ENCODE measurements at regions not wholly inside any gene's neighbourhood (a gene's known extent, or its start where the extent isn't known, plus 50 kb on each side); places are given as distances from the start of the nearest gene placed in this dataset.

DNA sequence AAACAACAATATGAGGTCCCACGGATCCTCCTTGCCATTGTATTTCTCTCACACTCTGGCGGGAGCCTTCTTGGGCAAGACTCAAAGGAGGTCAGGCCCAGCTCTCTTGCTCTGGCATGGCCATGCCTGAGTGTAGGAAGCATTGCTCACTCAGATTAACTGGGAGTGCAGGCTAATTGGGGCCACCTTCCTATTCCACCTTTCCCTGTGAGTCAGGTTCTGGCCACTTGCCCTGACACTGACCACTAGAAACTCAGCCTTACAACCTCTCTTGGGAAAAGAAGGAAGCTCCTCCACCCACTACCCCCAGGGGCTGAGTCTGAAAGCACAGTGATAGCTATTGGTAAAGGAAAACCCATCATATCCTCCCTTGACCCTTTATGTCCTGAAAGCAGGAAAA lies 121.8 kb upstream of the NTM start:
- H3K4me3 Mint-ChIP-seq, result no peak overlapping the region
- no peaks in the 10 kb centered on the region for H3K36me3 Mint-ChIP-seq
- H3K4me1 Mint-ChIP-seq, result no peaks in the 10 kb centered on the region
- no peak overlapping the region for H3K27ac Mint-ChIP-seq
- peaks cover 17% of the 10 kb centered on the region for H3K27me3 Mint-ChIP-seq
- no peaks in the 10 kb centered on the region for H3K9me3 Mint-ChIP-seq

DNA sequence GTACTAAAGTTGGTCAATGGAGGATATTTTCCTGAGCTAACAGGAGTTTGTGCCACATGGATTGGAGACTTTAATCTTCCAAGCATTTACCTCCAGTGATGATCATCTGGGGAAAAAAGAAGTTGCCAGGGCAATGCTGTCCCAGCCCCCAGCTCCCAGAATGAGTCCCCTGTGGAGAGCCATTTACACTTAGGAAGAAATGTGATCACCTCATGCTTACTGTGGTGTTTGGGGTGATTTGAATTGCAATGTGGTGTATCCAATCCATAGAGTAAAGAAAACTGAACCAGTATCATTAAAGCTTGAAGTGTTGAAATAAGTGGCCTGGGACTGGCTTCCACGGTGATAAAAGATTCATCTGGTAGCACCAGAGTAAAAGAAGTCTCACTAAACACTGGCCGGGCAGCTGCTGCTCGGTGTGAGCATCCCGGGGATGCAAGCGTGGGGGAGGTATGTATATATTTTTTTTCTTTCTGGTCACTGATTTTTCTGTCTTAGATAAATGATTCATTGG lies 117.2 kb upstream of the NTM start:
- Mint-ChIP-seq H3K4me1 (no peaks in the 10 kb centered on the region), H3K36me3 (no peaks in the 10 kb centered on the region), H3K27ac (no peak overlapping the region), H3K27me3 (peaks cover 9% of the 10 kb centered on the region), H3K4me3 (no peak overlapping the region), H3K9me3 (no peaks in the 10 kb centered on the region)

DNA sequence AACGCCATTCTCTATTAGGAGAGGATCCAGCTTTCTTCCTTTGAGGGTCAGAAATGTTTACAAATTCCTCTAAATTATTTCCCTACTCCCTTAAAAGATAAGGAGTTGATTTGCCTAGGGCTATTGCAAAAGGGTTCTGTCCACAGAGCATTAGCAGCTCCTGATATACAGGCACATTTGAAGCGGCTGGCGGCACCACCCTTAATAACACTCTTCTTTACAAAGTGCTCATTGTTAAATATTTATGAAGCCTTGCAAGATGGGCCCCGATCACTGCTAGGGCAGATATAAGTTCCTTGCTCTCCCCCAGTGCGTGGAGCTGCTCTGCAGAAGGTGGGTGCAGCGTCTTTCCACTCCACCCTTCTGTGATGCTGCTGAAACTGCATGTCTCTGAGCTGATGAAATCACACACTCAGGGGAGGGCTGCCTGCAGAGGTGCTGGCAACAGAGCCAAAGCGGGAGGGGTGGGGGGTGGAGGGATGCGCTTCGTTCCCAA lies 116.7 kb upstream of the NTM start:
- no peaks in the 10 kb centered on the region for H3K4me1 Mint-ChIP-seq
- no peaks in the 10 kb centered on the region for H3K9me3 Mint-ChIP-seq
- no peak overlapping the region for H3K4me3 Mint-ChIP-seq

DNA sequence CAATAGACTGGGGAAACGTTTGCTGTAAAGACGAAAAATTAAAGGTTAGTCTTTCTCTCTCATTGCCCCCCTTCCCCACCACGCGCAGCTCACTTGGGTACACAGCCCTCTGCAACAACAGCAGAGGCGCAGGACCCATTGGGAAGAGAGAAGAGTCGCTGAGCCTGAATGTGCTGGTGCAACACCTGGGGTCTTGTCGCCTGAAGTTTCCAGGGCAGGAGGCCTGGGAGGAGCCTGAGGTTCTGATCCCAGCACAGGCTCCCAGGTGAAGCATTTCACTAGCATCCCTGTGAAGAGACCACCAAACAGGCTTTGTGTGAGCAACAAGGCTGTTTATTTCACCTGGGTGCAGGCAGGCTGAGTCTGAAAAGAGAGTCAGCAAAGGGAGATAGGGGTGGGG lies 116.2 kb upstream of the NTM start:
- H3K36me3 Mint-ChIP-seq, result no peaks in the 10 kb centered on the region
- H3K27me3 Mint-ChIP-seq, result peaks cover 13% of the 10 kb centered on the region
- H3K27ac Mint-ChIP-seq, result no peak overlapping the region
- no peak overlapping the region for H3K4me3 Mint-ChIP-seq
- no peaks in the 10 kb centered on the region for H3K4me1 Mint-ChIP-seq
- H3K9me3 Mint-ChIP-seq, result no peaks in the 10 kb centered on the region

More for the DNA sequence above, 116.7 kb upstream of the NTM start:
- H3K27ac Mint-ChIP-seq, result no peak overlapping the region
- H3K27me3 Mint-ChIP-seq, result peaks cover 10% of the 10 kb centered on the region
- H3K36me3 Mint-ChIP-seq, result no peaks in the 10 kb centered on the region

DNA sequence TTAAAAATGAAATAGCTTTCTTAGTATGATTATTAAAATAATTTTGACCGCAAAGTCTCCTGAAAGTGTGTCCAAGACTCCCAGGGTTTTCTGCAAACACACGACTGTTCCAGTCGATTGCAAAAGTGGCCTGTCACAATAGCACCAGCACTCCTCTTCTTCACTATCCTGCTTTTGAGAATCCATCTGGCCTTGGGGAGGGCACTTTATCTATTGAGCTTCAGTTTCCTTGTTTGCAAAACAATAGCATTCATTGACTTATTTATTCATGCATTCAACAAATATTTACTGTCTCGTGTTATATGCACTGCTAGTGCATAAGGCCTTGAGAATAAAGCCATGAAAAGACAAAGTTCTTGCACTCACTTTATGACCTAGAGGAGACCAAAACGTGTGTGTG lies 96.2 kb upstream of the NTM start:
- Mint-ChIP-seq H3K9me3 (peaks cover 7% of the 10 kb centered on the region), H3K4me1 (no peaks in the 10 kb centered on the region), H3K27ac (no peak overlapping the region), H3K4me3 (no peak overlapping the region), H3K36me3 (no peaks in the 10 kb centered on the region), H3K27me3 (no peaks in the 10 kb centered on the region)

DNA sequence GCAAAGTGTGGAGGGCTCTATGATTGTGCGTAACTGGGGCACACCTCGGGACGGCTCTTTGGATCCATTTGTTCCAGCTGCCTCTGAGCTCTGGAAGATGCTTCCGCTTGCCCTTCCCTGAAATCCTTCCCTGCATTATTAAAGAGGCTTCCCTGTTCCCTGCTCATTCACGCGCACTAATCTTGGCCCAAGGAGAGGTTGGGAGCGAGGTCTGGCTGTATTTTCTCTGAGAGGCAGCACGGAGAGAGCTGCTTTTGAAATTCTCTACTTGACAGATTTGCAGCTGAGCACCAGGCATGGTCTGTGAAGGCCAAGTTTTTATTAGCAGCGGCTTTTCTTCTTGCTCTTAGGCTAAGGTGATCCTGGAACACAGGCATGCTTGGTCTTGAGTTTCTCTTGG lies 94.8 kb upstream of the NTM start:
- Mint-ChIP-seq H3K4me1 (no peaks in the 10 kb centered on the region), H3K27ac (no peak overlapping the region), H3K9me3 (peaks cover 7% of the 10 kb centered on the region), H3K27me3 (no peaks in the 10 kb centered on the region), H3K36me3 (no peaks in the 10 kb centered on the region), H3K4me3 (no peak overlapping the region)

DNA sequence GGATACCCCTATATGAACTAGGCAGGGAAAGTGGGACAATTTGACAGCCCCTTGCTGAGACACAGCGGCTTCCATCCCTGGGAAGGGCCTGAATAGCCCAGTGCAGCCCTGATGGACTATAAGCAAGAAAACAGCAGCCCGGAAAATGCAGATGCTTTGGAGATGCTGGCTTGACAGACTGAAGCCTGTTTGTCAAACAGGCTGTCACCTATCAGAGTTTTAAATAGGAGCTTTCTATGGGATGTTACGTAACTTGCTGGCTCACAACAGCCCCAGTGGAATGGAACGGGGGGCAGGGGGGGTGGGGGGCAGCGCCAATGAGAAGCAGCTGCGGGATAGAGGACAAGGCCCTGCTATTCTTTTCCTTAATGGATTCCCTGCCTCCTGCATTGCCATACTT lies 91.9 kb upstream of the NTM start:
- no peaks in the 10 kb centered on the region for H3K9me3 Mint-ChIP-seq
- H3K4me1 Mint-ChIP-seq, result no peaks in the 10 kb centered on the region
- no peak overlapping the region for H3K27ac Mint-ChIP-seq
- H3K4me3 Mint-ChIP-seq, result no peak overlapping the region
- H3K36me3 Mint-ChIP-seq, result no peaks in the 10 kb centered on the region
- H3K27me3 Mint-ChIP-seq, result no peaks in the 10 kb centered on the region

DNA sequence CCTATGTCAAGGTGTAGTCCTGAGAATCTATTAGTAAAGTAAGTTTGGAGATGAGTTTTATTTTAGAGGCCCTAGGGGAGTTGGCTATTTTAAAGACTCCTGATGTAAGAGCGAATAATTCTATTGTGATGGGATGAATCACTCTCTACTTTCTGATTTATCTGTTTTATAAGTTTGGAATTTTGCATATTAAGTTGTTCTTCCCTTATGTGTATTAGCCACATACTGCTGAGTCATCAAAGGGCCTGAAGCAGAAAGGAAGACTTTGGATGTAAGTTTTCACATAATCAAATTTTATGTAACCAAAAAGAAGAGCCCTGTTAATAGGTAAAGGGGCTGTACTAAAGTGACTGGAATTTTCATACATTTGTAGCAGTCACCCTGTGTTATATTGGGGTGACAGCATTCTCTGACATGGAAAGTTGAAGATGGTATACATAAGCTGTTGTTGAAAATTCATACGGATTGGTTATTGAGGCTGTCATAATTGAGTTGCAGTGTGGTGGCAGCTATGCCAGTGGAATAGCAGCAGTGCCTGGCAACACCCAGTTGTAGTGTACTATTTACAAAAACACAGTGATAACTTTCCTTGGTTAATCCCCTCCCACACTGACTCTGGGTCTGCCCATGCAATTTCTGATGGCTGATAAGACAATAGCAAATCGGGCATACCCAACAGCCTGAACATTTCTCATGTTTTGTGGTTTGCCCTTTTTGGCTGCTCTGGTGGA lies 90.6 kb upstream of the NTM start:
- no peak overlapping the region for H3K27ac Mint-ChIP-seq
- no peaks in the 10 kb centered on the region for H3K36me3 Mint-ChIP-seq
- no peaks in the 10 kb centered on the region for H3K9me3 Mint-ChIP-seq

DNA sequence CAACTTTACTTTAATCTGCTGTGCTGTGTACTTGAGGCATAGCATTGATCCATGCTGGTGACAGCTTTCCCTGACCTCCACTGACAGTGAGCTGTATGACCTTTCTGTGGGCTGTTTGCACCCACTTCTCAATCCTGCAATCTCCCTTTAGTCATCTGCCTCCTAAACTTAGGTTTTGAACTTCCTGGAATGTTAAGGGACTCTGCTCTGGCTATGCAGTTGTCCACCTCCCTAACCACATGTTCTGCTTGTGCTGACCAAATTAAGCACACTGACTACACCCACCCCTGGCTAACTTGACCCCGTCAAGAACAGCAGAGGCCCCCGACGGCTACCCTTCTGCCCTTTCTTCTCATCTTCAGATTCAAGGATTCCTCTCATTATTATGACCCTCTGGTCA lies 89.1 kb upstream of the NTM start:
- Mint-ChIP-seq H3K27ac (no peak overlapping the region), H3K27me3 (no peaks in the 10 kb centered on the region), H3K9me3 (no peaks in the 10 kb centered on the region), H3K4me3 (no peak overlapping the region), H3K36me3 (no peaks in the 10 kb centered on the region), H3K4me1 (no peaks in the 10 kb centered on the region)

More for the DNA sequence above, 90.6 kb upstream of the NTM start:
- Mint-ChIP-seq H3K4me1 (no peaks in the 10 kb centered on the region), H3K4me3 (no peak overlapping the region), H3K27me3 (no peaks in the 10 kb centered on the region)

DNA sequence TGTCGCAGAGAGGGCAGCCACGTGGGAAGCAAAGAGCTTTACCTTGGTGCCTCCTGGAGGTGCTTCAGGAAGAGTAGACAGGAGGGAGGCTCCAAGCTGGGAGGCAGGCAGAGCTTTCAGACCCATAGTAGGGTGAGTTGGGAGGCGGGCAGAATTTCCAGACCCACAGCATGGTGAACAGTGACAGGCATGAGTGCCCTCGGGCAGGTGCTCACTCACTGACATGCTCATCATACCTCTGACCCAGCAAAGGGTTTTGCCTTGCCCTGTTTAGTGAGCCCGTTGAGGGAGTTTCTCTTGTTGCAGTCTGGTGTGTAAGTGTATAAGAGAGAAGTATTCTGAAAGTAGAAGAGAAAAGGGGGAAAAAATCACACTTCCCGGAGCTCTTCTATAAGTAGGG lies 86.4 kb upstream of the NTM start:
- Mint-ChIP-seq H3K36me3 (no peaks in the 10 kb centered on the region), H3K4me1 (no peaks in the 10 kb centered on the region), H3K27ac (no peak overlapping the region), H3K27me3 (no peaks in the 10 kb centered on the region), H3K4me3 (no peak overlapping the region), H3K9me3 (no peaks in the 10 kb centered on the region)

DNA sequence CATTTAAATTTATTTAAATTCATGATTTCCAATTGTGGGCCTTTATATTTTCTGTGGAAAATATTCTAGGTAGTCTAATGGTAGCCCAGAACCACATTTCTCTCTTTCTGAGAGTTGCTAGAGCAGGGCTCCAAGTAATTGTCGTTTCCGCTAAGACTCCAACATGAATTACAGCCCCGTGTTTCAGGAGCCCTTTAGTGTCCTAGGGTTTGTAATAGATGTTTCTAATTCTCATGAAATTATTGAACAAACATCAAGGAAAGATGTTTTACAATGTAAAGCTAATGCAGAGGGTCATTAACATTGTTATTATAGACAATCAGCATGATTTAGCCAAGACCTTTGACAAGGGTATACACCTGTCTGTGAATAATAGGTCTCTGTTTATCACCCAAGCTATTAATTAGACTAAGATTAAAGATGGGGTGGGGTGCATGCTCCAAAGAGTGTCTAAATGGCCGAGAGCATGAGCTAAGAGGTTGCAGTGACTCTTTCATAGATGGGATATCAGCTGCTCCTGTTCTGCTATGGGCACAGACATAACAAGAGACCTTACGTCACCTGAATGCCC lies 81.8 kb upstream of the NTM start:
- Mint-ChIP-seq H3K4me3 (no peak overlapping the region), H3K27ac (no peak overlapping the region)

DNA sequence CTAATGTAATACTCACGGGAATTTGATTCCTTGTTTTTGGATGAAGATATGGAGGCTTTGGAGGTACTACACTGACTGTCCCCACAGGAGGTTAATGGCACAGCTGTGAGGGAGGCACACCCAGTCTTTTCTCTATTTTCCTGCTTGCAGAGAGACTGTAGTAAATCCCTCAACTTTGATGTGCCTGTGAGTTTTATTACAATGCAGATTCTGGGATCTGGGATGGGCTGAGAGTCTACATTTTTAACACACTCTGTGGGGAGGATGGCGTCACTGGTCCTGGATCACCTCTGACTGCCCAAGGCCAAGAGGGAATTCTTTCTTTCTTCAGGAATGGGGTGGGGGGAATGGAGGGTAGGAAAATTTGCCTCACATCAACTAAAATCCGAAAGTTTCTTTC lies 80.2 kb upstream of the NTM start:
- Mint-ChIP-seq H3K36me3 (no peaks in the 10 kb centered on the region), H3K9me3 (no peaks in the 10 kb centered on the region), H3K27ac (no peak overlapping the region), H3K4me3 (no peak overlapping the region), H3K27me3 (no peaks in the 10 kb centered on the region), H3K4me1 (no peaks in the 10 kb centered on the region)

More for the DNA sequence above, 81.8 kb upstream of the NTM start:
- Mint-ChIP-seq H3K9me3 (no peaks in the 10 kb centered on the region), H3K27me3 (no peaks in the 10 kb centered on the region), H3K4me1 (no peaks in the 10 kb centered on the region), H3K36me3 (no peaks in the 10 kb centered on the region)

DNA sequence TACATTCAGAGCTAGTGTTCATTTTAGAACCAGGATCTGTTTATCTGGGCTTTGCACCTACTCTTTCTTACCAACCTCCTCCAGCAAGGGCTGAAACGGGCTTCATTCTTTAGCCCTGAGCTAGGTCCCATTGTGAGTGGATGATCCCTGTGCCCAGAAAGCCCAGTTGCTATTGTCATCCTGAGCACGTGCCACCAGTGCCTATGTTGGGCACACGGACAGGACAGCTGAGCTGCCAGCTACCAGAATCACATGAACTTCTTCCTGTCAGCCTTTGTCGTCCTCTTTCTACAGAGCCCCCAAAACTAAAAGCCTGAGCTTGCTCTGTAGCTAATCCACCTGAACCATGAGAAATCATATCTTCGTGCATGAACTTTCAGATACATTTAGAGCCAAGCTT lies 74.4 kb upstream of the NTM start:
- H3K4me3 Mint-ChIP-seq, result no peak overlapping the region
- H3K27me3 Mint-ChIP-seq, result peaks cover 7% of the 10 kb centered on the region
- no peak overlapping the region for H3K27ac Mint-ChIP-seq
- no peaks in the 10 kb centered on the region for H3K4me1 Mint-ChIP-seq
- H3K36me3 Mint-ChIP-seq, result no peaks in the 10 kb centered on the region
- H3K9me3 Mint-ChIP-seq, result no peaks in the 10 kb centered on the region

DNA sequence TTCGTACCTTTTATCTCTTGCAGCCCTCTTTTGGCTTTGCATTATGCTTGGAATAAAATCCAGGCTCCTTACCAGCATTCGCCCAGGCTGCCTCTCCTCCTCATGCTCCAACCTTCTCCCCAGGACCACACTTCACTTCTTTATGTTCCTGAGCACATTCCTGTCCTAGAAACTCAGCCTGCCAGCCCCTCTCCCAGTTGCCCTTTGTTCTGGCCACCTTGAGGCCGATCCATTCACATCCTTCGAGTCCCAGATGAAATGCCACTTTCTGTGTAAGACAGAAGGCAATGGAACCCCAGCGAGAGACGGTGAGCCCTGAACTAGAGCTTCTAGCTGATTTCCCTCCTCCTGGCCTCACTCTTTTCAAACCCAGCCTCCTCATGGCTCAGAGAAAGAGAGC lies 73.0 kb upstream of the NTM start:
- Mint-ChIP-seq H3K27me3 (peaks cover 9% of the 10 kb centered on the region), H3K27ac (no peak overlapping the region), H3K4me3 (no peak overlapping the region)

DNA sequence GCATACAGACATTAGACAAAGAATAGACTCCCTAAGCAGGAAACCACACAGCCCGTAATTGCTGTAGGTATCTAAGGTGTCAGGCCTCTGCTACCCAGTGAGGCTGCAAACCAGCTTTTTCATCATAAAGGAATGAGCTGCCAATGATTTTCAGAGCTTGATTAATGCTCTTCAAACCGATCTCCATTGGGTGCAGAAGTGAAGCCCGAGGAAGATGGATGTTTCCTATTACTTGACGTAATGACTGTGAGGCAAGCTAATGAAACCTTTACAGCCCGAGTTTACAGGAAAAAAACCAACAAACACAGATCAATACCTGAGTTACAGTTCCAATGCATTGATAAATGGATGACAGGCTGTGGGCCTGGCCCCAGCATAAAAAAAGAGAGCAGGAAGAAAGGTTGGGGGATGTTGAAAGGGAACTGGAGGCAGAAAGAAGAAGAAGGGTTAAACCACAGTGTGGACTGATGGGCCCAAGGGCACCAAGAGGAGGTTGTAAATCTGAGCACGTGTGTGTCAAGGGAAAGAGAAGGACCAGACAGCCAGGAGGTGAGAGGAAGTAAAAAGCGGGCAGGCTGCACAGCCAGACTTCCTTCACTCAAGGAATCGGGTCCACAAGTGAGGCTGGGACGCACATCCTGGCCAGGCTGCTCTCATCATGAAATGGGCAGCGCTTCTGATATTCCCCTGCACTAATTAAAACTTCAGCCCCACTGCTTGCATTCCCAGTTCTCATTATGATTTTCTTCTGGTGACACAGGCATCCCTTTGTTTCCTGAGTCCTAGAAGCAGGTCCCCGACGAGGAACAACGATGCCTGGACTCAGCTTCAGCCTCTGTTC lies 70.6 kb upstream of the NTM start:
- peaks cover 11% of the 10 kb centered on the region for H3K27me3 Mint-ChIP-seq
- H3K27ac Mint-ChIP-seq, result no peak overlapping the region
- H3K4me1 Mint-ChIP-seq, result no peaks in the 10 kb centered on the region
- H3K4me3 Mint-ChIP-seq, result no peak overlapping the region
- no peaks in the 10 kb centered on the region for H3K36me3 Mint-ChIP-seq
- H3K9me3 Mint-ChIP-seq, result no peaks in the 10 kb centered on the region

More for the DNA sequence above, 73.0 kb upstream of the NTM start:
- no peaks in the 10 kb centered on the region for H3K4me1 Mint-ChIP-seq
- H3K9me3 Mint-ChIP-seq, result no peaks in the 10 kb centered on the region
- no peaks in the 10 kb centered on the region for H3K36me3 Mint-ChIP-seq

DNA sequence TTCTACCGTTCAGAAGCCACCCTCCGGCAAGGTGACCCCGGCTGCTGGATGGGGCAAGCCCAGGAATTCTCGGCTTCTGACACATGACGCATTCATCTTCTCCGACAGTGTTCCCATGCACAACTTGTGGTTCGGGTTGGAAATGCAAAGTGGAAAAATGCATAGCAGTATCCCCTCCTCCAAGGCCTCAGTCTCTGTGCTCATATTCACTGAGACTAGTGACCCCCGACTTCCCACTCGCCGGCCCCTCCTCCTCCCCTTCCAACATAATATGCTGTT lies 70.0 kb upstream of the NTM start:
- Mint-ChIP-seq H3K27ac (no peak overlapping the region), H3K4me3 (no peak overlapping the region), H3K36me3 (no peaks in the 10 kb centered on the region), H3K9me3 (no peaks in the 10 kb centered on the region), H3K4me1 (no peaks in the 10 kb centered on the region), H3K27me3 (peaks cover 11% of the 10 kb centered on the region)

Data from activated naive CD4-positive, alpha-beta T cell treated with anti-CD3 and anti-CD28 coated beads, Interleukin-2, amount 50 U/mL, for 24 hours (primary cell).